GM12878 (cell line): ENCODE measurements at regions not wholly inside any gene's neighbourhood (a gene's known extent, or its start where the extent isn't known, plus 50 kb on each side); places are given as distances from the start of the nearest gene placed in this dataset.

Experiments used
- ATAC-seq: fragments of 200-7000 bp; cut with Tn5 transposase; 3 replicates; pipeline ENCODE4 v1.9.1; 2020; ENCODE audit warnings: mild to moderate bottlenecking, moderate library complexity
- BruUV-seq: library from RNA; stranded (reverse); fragments of 400-500 nt; replicated peaks from 2 replicates; lab custom pipeline; 2021; lab: Mats Ljungman, UMichigan
- CTCF ChIA-PET: fragments of 300-600 bp; sonication (Branson Sonifier 250); formaldehyde crosslinking; extraction: SDS; loops from one replicate; lab custom pipeline; 2021; ENCODE audit warnings: inconsistent platforms; lab: Yijun Ruan, JAX
- POLR2A ChIA-PET: fragments of 350-600 bp; formaldehyde crosslinking; extraction: SDS; loops from one replicate; lab custom pipeline; 2021; ENCODE audit warnings: inconsistent platforms; lab: Charles Lee
- RAD21 ChIA-PET: fragments of 300-600 bp; sonication (Branson Sonifier 250); formaldehyde crosslinking; loops from one replicate; lab custom pipeline; 2023; ENCODE audit warnings: antibody characterized with exemption; ENCODE audit not compliant: unreplicated experiment; lab: Charles Lee
- SMC1A ChIA-PET: fragments of 300-600 bp; sonication (Branson Sonifier 250); formaldehyde crosslinking; loops from one replicate; lab custom pipeline; 2023; ENCODE audit not compliant: unreplicated experiment, uncharacterized antibody; lab: Charles Lee
- DNase-seq: peaks from one replicate; pipeline ENCODE4 v3.0.0-alpha.2; 2011; ENCODE audit warnings: low read depth, low spot score
- FAIRE-seq: peaks from 3 replicates; lab custom pipeline; 2011; peaks lifted over from hg19 to GRCh38; lab: Jason Lieb, UNC
- H2AFZ ChIP-seq: 2 replicates; pipeline ENCODE4 v1.6.0; 2011; ENCODE audit warnings: low read depth, low read length, control low read depth; ENCODE audit not compliant: control insufficient read depth
- H3K27ac ChIP-seq: 2 replicates; pipeline ENCODE4 v1.5.1; 2011; ENCODE audit warnings: control low read depth; ENCODE audit not compliant: control insufficient read depth, insufficient read depth
- H3K27me3 ChIP-seq, 2 experiments: replicated peaks in 1 of 2; 2 replicates each; pipeline versions ENCODE4 v1.6.0 to v1.6.1; 2011; ENCODE audit warnings: low read length in 1 of 2; ENCODE audit not compliant: control insufficient read depth in 2 of 2, insufficient read depth in 2 of 2
- H3K36me3 ChIP-seq, 2 experiments: 2 replicates each; pipeline ENCODE4 v1.5.1; 2011; ENCODE audit warnings: low read length in 1 of 2; ENCODE audit not compliant: control insufficient read depth in 2 of 2, insufficient read depth in 2 of 2
- H3K4me1 ChIP-seq: 2 replicates; pipeline ENCODE4 v1.6.1; 2011; ENCODE audit warnings: mild to moderate bottlenecking, low read length, moderate library complexity, mixed read lengths; ENCODE audit not compliant: control insufficient read depth, insufficient read depth
- H3K4me2 ChIP-seq: 2 replicates; pipeline ENCODE4 v1.6.0; 2011; ENCODE audit warnings: control low read depth; ENCODE audit not compliant: control insufficient read depth, insufficient read depth
- H3K4me3 ChIP-seq: fragments of 200-600 bp; sonication (generic); 2 replicates; pipeline ENCODE4 v1.5.1; 2016
- H3K79me2 ChIP-seq: 2 replicates; pipeline ENCODE4 v1.6.0; 2011; ENCODE audit warnings: low read length; ENCODE audit not compliant: control insufficient read depth, insufficient read depth
- H3K9ac ChIP-seq: 2 replicates; pipeline ENCODE4 v1.8.0; 2011; ENCODE audit warnings: low read length, control low read depth, mixed read lengths; ENCODE audit not compliant: control insufficient read depth, insufficient read depth
- H3K9me3 ChIP-seq: replicated peaks from 3 replicates; pipeline ENCODE4 v1.5.1; 2011; ENCODE audit warnings: mild to moderate bottlenecking, low read length; ENCODE audit not compliant: control insufficient read depth, insufficient read depth
- H4K20me1 ChIP-seq: 2 replicates; pipeline ENCODE4 v1.6.0; 2011; ENCODE audit not compliant: control insufficient read depth, insufficient read depth
- BHLHE40 ChIP-seq, 2 experiments: fragments of 450-650 bp in 1 of 2; IDR thresholded peaks; 2 replicates each; pipeline ENCODE4 v1.6.1; 2011 to 2017; ENCODE audit warnings: low read depth in 2 of 2, borderline replicate concordance in 1 of 2, improper control_type of control experiment in 1 of 2, low read length in 1 of 2, mild to moderate bottlenecking in 1 of 2
- BMI1 ChIP-seq: fragments of 450-650 bp; IDR thresholded peaks from 2 replicates; pipeline ENCODE4 v1.6.1; 2016; ENCODE audit warnings: mild to moderate bottlenecking, moderate library complexity, borderline replicate concordance
- CBX5 ChIP-seq: sonication (generic); IDR thresholded peaks from 2 replicates; pipeline ENCODE4 v1.6.1; 2016; ENCODE audit warnings: low read depth, moderate library complexity, mild to moderate bottlenecking, inconsistent platforms
- EED ChIP-seq: sonication (generic); IDR thresholded peaks from 2 replicates; pipeline ENCODE4 v1.6.1; 2016; ENCODE audit warnings: antibody characterized with exemption, low read depth
- ETV6 ChIP-seq, 2 experiments: fragments of 450-650 bp in 1 of 2; IDR thresholded peaks in 1 of 2; conservative IDR thresholded peaks in 1 of 2; 2 replicates each; pipeline ENCODE4 v1.6.1; 2014; ENCODE audit warnings: antibody characterized with exemption in 1 of 2, borderline replicate concordance in 1 of 2, low read depth in 1 of 2, mild to moderate bottlenecking in 1 of 2, moderate library complexity in 1 of 2
- HDGF ChIP-seq: fragments of 450-650 bp; IDR thresholded peaks from 2 replicates; pipeline ENCODE4 v1.6.1; 2016; ENCODE audit warnings: antibody characterized with exemption
- IKZF1 ChIP-seq: fragments of 450-650 bp; conservative IDR thresholded peaks from 2 replicates; pipeline ENCODE4 v1.6.1; 2017; ENCODE audit warnings: antibody characterized with exemption, mild to moderate bottlenecking
- IRF4 ChIP-seq: IDR thresholded peaks from 2 replicates; pipeline ENCODE4 v1.6.1; 2011; ENCODE audit warnings: low read depth, low read length
- JUNB ChIP-seq: IDR thresholded peaks from 2 replicates; pipeline ENCODE4 v1.6.1; 2016; ENCODE audit warnings: antibody characterized with exemption, mild to moderate bottlenecking
- MEF2A ChIP-seq: IDR thresholded peaks from 2 replicates; pipeline ENCODE4 v1.6.1; 2011; ENCODE audit warnings: low read depth, mild to moderate bottlenecking, low read length, moderate library complexity; ENCODE audit not compliant: insufficient read depth
- NBN ChIP-seq: fragments of 450-650 bp; IDR thresholded peaks from 2 replicates; pipeline ENCODE4 v1.6.1; 2016
- NFIC ChIP-seq: IDR thresholded peaks from 2 replicates; pipeline ENCODE4 v1.6.1; 2012; ENCODE audit warnings: low read depth, mild to moderate bottlenecking, inconsistent platforms, low read length, moderate library complexity
- PAX5 ChIP-seq: IDR thresholded peaks from 2 replicates; pipeline ENCODE4 v1.6.1; 2011; ENCODE audit warnings: low read depth, low read length, borderline replicate concordance
- RUNX3 ChIP-seq: IDR thresholded peaks from 2 replicates; pipeline ENCODE4 v1.6.1; 2012; ENCODE audit warnings: low read length, inconsistent platforms
- SMC3 ChIP-seq: IDR thresholded peaks from 2 replicates; pipeline ENCODE4 v1.6.1; 2011; ENCODE audit warnings: low read length, improper control_type of control experiment, borderline replicate concordance
- SREBF2 ChIP-seq: IDR thresholded peaks from 2 replicates; pipeline ENCODE4 v1.6.1; 2012; ENCODE audit warnings: mild to moderate bottlenecking, low read length
- STAT3 ChIP-seq: IDR thresholded peaks from 2 replicates; pipeline ENCODE4 v1.6.1; 2011; ENCODE audit warnings: low read depth, low read length, improper control_type of control experiment
- TBL1XR1 ChIP-seq: IDR thresholded peaks from 2 replicates; pipeline ENCODE4 v1.6.1; 2012; ENCODE audit warnings: low read depth, low read length, improper control_type of control experiment
- TCF7 ChIP-seq: IDR thresholded peaks from 2 replicates; pipeline ENCODE4 v1.6.1; 2014; ENCODE audit warnings: antibody characterized with exemption, borderline replicate concordance
- ZBED1 ChIP-seq: IDR thresholded peaks from 2 replicates; pipeline ENCODE4 v1.6.1; 2016; ENCODE audit warnings: borderline replicate concordance
- WGBS: methylation state at CpG from one replicate; pipeline ENCODE4 v1.1.6; 2016; ENCODE audit warnings: low lambda C conversion rate; ENCODE audit not compliant: insufficient replicate concordance, insufficient coverage; ENCODE audit errors: missing lambda C conversion rate; 5-methylcytosine and 5-hydroxymethylcytosine counted together
- in situ Hi-C: fragments of 300-500 bp; cut with MboI; formaldehyde crosslinking; loops from 9 replicates; pipeline ENCODE4 v1.14.3; 2018; ENCODE audit warnings: mixed read lengths
- intact Hi-C: fragments of 100-400 bp; cut with micrococcal nuclease; formaldehyde crosslinking; loops from one replicate; pipeline ENCODE4 v1.14.2; 2022; ENCODE audit not compliant: unreplicated experiment
- TF ChIP-seq, protein P1 (sequence below): fragments of 450-650 bp; IDR thresholded peaks from 2 replicates; pipeline ENCODE4 v1.6.1; 2018; ENCODE audit warnings: borderline replicate concordance, mild to moderate bottlenecking; ENCODE audit not compliant: partially characterized antibody
- TF ChIP-seq, protein P2 (sequence below): fragments of 450-650 bp; IDR thresholded peaks from 2 replicates; pipeline ENCODE4 v1.6.1; 2016; ENCODE audit warnings: mild to moderate bottlenecking

DNA sequence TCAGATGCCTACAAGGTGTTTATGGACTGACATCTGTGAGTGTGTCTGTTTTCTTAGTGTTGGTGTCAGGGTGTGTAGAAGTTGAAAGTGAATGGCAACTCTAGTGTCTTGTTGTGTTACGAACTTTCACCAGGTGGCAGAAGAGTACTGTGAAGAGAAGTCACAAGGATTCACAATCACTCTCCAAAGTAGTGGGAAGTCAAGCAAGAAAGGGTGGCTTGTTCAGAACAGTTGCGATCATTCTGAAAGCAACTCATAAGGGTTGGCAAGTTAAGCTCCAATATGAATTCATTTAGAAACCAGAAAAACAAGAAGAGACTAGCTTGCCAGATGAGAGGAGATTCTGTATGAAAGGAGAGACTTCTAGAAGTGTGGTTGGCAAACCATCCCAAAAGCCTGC lies 86.1 kb downstream of the FASLG start:
- Histone ChIP-seq H3K27me3 (0 out of 4 replicates have a peak, but pooled peaks cover 0 to 5% of the 10 kb centered on the region in 2 experiments), H3K79me2 (no peaks in the 10 kb centered on the region), H3K4me2 (peak overlapping the region; percentile 11; the same call in 1 of the 2 replicates), H3K9me3 (no peaks in the 10 kb centered on the region; the same call in 2 of the 3 replicates), H3K4me1 (peaks cover 20% of the 10 kb centered on the region), H3K36me3 (no peaks in the 10 kb centered on the region), H3K4me3 (no peak overlapping the region), H4K20me1 (no peaks in the 10 kb centered on the region), H3K9ac (no peak overlapping the region), H3K27ac (no peak overlapping the region), H2AFZ (no peak overlapping the region)
- intact Hi-C loops (loop anchor here (1.0 to 10.0 kb wide), 5 partner anchors 81 to 1190 kb away; partner anchors contain the start of genes CENPL and DARS2), in situ Hi-C loops (loop anchor here (5.0 to 10.0 kb wide), 5 partner anchors 72 to 2000 kb away; partner anchors contain the start of genes CENPL, DARS2 and TNFSF4)
- POLR2A ChIA-PET, result interaction anchor here (0.5 to 1.9 kb wide), 3 partner anchors 458 to 1167 kb away, joined by 3 to 8 read pairs (median 4); no protein-coding TSS in a partner anchor
- DNase-seq, result peak; percentile 79
- CTCF ChIA-PET, result interaction anchor here (0.6 to 10.3 kb wide), 52 partner anchors 8 to 1981 kb away, joined by 3 to 322 read pairs (median 4); partner anchors contain the start of genes CENPL, TNFSF18 and TNFSF4
- peak; percentile 86 for ATAC-seq
- SMC1A ChIA-PET, result interaction anchor here (0.7 to 8.9 kb wide), 34 partner anchors 8 to 1517 kb away, joined by 3 to 281 read pairs (median 5); partner anchors contain the start of gene TNFSF4
- FAIRE-seq, result peak; percentile 99
- 0% methylated on average over 2 of the region's 2 CpGs for whole genome bisulfite sequencing
- RAD21 ChIA-PET, result interaction anchor here (0.7 to 7.5 kb wide), 21 partner anchors 18 to 1473 kb away, joined by 3 to 201 read pairs (median 4); partner anchors contain the start of gene TNFSF4
- BruUV-seq, result no TSS peak
- TF ChIP-seq STAT3, result 0 out of 2 replicates have a peak, but pooled peaks have one; percentile 63
- 0 out of 4 replicates have a peak, but pooled peaks of 1 of the 2 experiments have one; percentile 20 for TF ChIP-seq BHLHE40 (IDR thresholded peaks at IDR 0.05; ENCODE audit: borderline replicate concordance in 1 of 2, low read depth in 2 of 2, low read length in 1 of 2)
- peak; percentile 59; the same call in 1 of the 2 replicates for TF ChIP-seq TBL1XR1
- no peak for TF ChIP-seq SREBF2
- TF ChIP-seq IKZF1, result 0 out of 2 replicates have a peak, but pooled peaks have one; percentile 29
- peak; percentile 94 for TF ChIP-seq SMC3
- TF ChIP-seq MEF2A, result peak; percentile 72
- TF ChIP-seq NBN, result peak; percentile 47; the same call in 1 of the 2 replicates
- 0 out of 2 replicates have a peak, but pooled peaks have one; percentile 46 for TF ChIP-seq HDGF
- TF ChIP-seq, protein P1, sequence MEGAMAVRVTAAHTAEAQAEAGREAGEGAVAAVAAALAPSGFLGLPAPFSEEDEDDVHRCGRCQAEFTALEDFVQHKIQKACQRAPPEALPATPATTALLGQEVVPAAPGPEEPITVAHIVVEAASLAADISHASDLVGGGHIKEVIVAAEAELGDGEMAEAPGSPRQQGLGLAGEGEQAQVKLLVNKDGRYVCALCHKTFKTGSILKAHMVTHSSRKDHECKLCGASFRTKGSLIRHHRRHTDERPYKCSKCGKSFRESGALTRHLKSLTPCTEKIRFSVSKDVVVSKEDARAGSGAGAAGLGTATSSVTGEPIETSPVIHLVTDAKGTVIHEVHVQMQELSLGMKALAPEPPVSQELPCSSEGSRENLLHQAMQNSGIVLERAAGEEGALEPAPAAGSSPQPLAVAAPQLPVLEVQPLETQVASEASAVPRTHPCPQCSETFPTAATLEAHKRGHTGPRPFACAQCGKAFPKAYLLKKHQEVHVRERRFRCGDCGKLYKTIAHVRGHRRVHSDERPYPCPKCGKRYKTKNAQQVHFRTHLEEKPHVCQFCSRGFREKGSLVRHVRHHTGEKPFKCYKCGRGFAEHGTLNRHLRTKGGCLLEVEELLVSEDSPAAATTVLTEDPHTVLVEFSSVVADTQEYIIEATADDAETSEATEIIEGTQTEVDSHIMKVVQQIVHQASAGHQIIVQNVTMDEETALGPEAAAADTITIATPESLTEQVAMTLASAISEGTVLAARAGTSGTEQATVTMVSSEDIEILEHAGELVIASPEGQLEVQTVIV, result no peak
- peak; percentile 32; the same call in 1 of the 2 replicates for TF ChIP-seq ZBED1
- TF ChIP-seq, protein P2, sequence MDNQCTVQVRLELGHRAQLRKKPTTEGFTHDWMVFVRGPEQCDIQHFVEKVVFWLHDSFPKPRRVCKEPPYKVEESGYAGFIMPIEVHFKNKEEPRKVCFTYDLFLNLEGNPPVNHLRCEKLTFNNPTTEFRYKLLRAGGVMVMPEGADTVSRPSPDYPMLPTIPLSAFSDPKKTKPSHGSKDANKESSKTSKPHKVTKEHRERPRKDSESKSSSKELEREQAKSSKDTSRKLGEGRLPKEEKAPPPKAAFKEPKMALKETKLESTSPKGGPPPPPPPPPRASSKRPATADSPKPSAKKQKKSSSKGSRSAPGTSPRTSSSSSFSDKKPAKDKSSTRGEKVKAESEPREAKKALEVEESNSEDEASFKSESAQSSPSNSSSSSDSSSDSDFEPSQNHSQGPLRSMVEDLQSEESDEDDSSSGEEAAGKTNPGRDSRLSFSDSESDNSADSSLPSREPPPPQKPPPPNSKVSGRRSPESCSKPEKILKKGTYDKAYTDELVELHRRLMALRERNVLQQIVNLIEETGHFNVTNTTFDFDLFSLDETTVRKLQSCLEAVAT, result 0 out of 2 replicates have a peak, but pooled peaks have one; percentile 32
- TF ChIP-seq BMI1, result no peak
- TF ChIP-seq PAX5, result peak; percentile 50; the same call in 1 of the 2 replicates
- TF ChIP-seq CBX5, result peak; percentile 43; the same call in 1 of the 2 replicates
- TF ChIP-seq TCF7, result peak; percentile 45; the same call in 1 of the 2 replicates
- TF ChIP-seq IRF4, result peak; percentile 65; the same call in 1 of the 2 replicates
- TF ChIP-seq EED, result peak; percentile 64; the same call in 1 of the 2 replicates
- peak; percentile 70 for TF ChIP-seq RUNX3
- peak; percentile 75; the same call in 1 of the 2 replicates for TF ChIP-seq NFIC
- TF ChIP-seq JUNB, result peak; percentile 78
- TF ChIP-seq ETV6 (conservative IDR thresholded peaks at IDR 0.05 in 1 of 2, IDR thresholded peaks at IDR 0.05 in 1 of 2; ENCODE audit: borderline replicate concordance in 1 of 2, low read depth in 1 of 2), result peak in 1 of 2 experiments; percentile 63; a peak in 1 of 4 replicates
